NCI-H526 treated with DMSO at 0.1 percent for 48 hours (cell line): ENCODE measurements at regions not wholly inside any gene's neighbourhood (a gene's known extent, or its start where the extent isn't known, plus 50 kb on each side); places are given as distances from the start of the nearest gene placed in this dataset.

ENCODE experiments used
- DNase-seq: peaks from one replicate; lab custom pipeline; 2025; lab: John Stamatoyannopoulos, UW

DNA sequence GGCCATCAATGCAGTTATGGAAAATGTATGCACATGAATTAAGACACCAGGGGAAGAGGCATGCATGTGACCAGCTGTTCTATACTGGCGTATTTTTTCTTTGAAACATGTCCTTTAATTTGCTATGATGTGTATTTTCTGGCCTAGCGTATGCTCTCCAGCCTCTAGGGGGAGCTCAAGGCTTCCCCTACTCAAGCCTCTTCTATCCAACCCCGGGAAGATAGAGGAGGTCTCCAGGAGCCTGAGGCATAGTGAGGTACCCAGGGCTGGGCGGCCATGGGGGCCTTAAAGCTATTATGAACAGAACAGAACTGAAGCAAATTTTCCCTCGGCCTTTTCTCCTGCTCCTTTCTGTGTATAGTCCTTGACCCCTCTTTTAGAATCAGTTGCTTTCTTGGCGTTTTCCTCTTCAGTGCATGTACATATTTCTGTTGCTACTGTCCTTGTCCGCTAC is 528.9 kb downstream of the MAFB start:
- DNase-seq = peak; percentile 68

DNA sequence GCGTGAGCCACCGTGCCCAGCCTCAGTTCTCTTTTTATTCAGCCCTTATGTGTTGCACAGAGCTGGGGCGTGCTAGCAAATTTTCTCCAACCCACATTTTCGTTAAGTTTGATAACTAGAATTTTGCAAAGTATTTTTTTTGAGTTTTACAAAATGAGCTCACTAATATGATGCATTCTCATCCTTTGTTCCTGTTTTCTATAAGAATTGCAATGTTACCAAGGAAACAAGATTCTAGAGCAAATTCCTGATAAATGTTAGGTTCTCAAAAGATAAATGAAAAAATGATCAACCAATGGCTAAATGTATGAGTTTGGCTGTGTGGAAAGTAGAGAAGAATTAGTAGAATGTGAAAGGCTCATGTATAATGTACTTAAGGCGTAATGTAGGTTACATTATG is 529.8 kb downstream of the MAFB start:
- DNase-seq = no peak

DNA sequence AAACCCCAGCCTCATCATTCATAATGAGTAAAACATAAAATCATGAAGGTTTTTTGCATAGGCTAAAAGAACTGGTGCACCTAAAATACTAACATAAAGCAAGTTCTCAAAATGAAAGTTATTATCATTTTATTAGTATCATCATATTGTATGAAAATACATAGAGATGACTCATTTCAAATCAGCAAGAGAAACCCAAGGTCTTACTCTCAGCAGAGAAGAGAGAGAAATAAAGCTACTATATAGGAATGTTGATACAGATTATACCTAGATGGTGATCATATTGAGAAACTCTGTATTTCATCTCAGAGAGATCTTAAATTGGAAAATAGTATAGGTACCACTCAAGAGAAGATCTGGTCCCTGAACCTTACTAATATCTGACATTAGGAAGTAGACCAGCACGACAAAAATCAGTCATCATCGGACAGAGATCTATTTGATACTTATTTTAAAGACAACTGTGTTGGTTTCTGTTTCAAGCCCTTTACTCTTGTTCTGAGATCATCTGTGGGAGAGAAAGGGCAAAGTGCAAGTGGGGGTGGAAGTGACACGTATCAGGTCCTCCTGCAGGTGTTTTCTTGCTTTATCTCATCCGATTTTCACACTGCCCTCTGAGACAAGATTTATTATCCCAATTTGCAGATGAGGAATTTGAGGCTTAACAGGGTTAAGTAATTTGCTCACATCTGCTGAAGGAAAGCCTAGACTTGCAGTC is 532.3 kb downstream of the MAFB start:
- no peak for DNase-seq

DNA sequence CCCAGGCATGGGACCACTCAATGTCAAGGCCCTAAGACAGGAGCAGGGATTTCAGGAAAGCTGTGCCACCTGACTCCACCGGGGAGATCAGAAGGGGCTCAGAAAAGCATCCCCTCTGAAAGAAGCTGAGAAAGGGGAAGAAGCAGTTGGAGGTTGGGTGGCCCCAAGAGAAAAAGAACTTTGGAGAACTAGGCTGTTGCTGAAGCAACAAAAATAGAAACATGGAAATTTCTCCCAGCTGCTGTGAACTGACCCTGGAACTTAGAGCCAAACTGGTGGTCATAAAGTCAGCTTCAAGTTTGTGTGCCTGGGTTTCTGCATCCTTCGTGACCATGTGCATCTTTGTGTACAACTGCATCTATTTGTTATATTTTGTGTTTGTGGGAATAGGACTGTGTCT is 534.5 kb downstream of the MAFB start:
- no peak for DNase-seq

DNA sequence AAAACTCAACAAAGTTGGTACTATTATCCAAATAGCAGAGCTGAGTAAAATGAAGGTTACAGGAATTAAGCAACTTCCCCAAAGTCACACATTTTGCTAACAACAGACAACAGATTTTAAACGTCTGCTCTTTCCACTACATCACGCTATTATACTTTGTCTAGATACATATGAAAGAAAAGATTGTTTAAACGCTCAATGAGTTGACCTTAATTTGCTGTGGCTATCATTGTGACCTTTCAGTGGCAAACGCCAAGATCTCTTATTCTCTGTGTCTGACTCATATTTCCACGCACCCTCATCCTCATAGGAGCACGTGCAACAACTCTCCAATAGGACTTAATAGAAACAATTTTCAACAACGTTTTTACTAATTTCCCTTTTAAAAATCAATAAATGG is 540.1 kb downstream of the MAFB start:
- DNase-seq = no peak

DNA sequence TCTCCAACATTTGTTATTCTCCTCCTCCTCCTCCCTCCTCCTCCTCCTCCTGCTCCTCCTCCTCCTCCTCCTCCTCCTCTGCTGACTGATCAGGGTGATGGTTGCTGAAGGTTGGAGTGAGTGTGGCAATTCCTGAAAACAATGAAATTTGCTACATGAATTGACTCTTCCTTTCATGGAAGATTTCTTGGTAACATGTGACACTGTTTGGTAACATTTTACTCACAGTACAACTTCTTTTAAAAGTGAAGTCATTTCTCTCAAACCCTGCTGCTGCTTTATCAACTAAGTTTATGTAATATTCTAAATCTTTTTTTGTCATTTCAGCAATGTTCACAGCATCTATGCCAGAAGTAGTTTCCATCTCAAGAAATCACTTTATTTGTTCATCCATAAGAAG is 543.0 kb downstream of the MAFB start:
- DNase-seq = no peak

DNA sequence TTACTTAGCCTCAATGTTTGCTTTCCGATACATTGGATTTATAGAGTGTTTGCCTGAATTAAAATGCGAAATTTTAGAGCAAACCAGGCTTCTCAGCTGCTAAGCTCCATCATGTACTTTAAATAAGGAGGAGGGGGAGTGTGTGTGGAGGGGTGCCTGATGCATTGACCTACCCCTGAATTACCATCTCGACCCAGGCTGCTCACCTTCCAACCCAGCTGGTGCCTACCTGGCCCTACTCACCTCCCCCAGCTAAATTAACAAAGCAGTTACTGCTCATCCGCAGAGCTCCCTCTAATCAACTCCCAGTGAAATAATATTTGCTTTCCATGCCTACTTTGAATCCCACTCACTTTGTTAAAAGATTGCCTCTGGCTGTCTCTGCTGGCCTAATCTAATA is 544.5 kb downstream of the MAFB start:
- peak; percentile 98 for DNase-seq

DNA sequence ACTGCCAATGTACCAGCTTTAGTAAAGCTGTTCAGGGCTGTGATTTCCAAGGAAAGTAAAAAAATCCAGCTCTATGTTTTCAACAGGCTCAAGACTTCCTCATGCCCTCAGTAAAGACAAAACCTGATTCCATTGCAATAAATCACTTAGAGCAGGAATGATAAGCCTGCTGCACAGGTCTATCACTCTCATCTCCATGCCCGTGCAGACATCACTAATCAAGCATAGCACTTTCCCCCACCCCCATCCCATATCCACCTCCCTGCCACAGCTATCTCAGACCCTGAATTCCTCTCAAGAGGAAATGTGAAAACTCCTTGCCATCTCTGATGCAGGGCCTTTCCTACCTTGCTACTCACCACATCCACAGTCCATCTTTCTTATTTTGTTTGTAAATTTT is 554.9 kb downstream of the MAFB start:
- no peak for DNase-seq

DNA sequence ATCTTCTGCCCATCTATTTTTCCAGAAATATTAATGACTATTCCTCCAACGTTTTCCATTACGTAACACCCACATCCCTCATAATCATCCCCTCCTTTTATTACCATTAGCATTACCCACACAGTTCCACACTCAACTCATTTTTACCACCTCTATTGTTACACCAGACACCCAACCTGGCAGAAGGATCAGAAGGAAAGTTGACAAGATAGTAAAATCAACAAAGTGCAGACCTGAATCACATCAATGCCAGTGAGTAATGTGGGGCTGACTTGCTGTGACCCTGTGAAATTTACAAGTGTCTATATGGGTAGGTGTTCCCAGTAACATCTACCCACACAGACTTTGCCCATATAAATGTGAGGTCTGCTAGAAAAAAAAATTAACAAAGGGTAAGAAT is 568.2 kb downstream of the MAFB start:
- DNase-seq = no peak

DNA sequence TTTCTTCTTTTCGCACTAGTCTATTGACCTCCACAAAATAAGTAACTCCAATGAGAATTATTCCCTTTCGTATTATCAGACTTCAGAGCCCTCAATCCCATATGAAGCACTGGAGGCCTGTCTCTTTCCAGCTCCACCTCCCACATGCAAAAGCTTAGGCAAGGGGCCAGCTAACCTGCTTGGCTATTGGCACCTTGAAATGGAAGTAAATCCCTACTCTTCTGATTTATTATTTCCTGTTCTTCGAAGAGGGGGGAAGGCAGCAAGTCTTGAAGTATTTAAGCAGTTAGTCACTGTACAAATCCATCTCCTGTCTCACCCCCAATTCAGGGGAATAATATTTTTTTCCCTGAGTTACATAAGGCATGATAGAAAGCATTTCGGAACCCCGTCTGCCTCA is 577.8 kb downstream of the MAFB start:
- no peak for DNase-seq

DNA sequence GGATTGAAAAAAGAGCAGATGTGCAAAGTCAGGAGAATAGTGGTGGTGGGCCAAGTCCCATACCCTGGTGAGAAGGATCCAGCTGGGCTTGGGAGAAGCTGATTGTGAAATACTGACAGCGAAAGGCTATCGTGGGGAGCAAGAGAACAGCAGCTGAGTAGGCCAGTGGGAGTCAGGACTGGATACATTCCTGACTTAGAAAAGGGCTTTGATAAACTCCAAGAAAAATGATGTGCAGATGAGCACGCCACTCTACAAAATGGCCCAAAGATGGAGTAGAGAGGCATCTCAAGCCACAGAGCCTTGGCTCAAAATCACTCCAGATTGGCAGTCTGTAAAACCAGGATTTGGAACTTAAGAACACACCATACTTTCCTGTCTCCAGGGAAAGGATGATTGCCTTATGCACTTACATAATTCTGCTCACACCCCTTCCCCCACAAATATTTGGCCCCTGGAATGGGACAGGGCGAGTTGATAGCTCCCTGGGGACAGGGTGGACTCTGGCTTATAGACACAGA is 578.7 kb downstream of the MAFB start:
- DNase-seq = no peak

DNA sequence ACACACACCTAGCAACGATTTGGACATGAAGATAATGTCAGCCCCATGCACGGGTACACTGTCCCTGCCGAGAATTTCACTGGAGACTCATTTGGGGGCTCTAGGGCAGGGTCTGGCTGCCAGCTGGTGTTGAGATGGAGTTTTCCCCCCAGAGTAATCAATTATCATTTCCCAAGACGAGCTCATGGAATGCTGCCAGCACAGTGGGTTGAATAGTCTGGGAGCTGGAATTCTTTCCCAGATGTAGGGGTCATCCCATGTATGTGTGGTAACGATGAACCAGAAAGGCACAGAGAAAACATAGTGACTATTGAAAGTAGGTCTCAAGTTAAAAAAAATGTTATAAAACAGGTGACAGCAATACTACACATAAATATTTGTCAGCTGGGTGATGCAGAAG is 579.9 kb downstream of the MAFB start:
- no peak for DNase-seq

DNA sequence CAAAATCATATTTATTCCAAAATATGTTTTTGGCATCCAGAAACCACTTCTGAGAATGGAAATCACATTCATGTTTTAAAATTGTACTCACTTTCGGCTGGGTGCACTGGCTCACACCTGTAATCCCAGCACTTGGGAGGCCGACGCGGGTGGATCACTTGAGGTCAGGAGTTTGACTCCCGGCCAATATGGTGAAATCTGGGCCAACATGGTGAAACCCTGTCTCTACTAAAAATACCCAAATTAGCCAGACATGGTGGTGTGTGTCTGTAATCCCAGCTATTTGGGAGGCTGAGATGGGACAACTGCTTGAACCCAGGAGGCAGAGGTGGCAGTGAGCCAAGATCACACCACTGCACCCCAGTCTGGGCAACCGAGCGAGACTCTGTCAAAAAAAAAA is 580.7 kb downstream of the MAFB start:
- DNase-seq = no peak

DNA sequence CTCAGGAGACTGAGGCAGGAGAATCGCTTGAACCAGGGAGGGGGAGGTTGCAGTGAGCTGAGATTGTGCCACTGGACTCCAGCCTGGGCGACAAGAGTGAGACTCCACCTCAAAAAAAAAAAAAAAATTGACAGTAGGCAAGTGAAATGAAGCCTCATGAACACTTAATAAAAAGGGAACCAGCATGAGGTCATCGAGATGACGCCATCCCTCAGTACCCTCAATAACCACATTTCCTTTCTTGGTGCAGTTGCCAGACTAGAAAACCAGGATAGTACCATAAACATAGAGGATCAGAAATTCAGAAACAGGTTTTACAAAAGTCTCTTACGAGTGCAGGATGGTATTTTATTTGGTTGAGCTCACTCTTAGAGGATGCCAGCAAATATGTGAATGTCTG is 584.1 kb downstream of the MAFB start:
- no peak for DNase-seq

DNA sequence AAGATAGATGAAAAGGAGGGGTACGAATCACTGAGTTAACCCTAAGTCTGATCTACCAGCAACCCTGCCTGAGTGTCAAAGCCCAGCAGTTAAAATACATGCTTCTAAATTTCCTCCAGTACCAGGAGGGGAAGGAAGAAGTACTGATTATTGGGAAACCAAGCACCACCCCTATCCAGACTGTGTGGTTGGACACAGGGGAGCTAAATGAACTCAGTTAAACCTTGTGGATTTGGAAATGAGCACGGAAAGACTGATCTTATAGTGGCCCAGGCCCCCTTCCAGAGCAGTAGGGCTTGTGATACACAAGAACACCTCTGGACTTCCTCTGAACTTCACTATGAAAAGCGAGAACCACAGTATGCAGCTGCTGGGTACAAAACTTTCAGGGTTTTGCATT is 585.6 kb downstream of the MAFB start:
- no peak for DNase-seq

DNA sequence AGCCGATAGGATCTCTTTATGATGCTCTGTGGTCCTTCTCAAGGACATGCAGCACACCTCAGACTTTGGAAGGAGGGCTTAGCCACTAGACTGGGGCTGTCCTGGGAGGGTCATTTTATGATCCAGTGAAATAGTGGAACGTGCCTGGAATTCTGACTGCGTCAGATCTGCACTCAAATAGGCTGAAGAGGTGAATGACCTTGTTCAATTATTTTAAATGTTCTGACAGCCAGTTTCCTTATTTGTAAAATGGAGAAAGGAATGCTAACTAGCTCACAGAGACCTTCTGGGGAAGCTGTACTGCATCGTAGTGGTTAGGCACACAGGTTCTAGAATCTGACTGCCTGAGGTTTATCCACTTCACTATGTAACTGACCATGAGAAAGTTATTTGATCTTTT is 587.5 kb downstream of the MAFB start:
- no peak for DNase-seq

DNA sequence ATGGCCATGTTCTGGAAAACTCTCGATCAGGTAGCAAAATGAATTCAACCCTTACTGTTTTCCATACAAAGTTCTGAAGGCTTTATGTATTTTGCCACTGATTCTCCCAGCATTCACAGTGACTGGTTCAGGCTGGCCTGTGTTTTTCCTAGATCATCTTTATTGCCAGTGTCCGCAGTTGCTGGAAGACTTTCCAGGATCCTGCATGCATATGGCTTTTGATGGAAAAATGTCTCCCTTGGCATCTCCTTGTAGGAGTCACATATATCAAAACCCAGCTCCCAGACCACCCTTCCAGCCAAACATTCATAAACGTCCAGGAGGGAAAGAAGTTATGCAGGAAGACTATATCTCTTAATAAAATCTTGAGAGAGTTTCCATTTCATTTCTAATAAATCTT is 588.8 kb downstream of the MAFB start:
- no peak for DNase-seq

DNA sequence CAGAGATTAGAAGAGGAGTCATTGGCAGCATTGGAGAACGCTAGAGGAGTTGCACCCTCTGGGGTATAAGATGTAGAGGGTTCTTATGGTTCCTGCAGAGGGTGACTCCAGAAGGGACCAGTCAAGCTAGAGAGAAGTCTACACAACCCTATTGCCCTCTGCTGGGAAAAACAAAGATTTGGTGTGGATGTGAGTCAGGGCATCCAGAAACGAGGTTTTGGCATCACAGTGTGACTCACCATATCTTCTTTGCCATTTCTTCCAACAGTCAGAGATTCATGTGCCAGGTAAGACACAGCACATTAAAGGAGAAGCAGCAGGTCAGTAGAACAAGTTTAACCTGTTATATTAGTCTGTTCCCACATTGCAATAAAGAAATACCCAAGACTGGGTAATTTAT is 598.8 kb downstream of the MAFB start:
- DNase-seq = no peak

DNA sequence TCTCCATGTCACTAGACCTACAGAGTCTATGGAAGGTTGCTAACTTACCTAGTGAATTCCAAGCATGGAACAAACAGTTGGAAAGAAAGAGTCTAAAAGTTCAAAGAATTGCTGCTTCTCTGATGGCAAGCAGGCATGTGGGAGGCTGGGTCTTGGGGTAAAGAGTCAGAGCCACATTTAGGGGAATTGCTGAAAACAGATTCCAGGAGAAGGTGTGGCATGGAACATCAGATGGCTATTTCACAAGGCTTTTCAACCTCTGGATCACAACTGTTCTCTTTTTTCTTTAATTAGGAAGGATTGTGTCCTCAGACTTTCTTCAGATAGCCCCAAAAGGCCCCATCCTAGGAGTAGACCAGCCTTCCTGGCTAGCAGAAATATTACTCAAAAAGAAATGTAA is 601.5 kb downstream of the MAFB start:
- DNase-seq = no peak

DNA sequence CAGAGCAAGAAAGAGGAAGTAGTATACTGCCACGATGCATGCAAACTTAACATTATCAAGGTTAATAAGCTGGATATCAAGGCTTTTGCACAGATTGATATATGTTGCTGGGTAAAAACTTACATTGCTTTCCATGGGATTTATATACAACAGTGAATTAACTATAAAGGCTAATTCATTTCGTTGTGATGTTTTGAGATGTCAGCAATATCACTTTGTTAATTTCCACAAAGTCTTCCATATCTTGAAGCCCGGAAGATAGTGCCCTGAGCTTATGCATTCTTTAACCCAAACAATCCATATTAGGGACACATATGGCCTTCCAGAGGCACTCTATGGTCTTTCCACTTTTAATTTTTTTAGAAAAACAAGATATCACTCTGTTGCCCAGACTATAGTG is 603.5 kb downstream of the MAFB start:
- DNase-seq = no peak

DNA sequence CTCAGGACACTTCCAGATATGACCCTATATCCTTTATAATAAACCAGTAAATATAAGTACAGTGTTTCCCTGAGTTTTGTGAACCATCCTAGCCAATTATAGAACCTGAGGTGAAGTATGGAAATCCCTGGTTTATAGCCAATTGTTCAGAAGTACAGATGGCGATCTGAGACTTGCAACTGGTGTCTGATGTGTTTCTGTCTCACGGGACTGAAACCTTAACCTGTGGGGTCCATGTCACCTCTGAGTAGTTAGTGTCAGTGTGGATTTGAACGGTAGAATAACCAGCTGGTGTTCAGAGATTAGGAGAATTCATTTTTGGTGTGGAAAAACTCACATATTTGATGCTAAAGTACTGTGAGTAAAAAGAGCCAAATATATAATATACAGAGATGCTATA is 606.6 kb downstream of the MAFB start:
- no peak for DNase-seq

DNA sequence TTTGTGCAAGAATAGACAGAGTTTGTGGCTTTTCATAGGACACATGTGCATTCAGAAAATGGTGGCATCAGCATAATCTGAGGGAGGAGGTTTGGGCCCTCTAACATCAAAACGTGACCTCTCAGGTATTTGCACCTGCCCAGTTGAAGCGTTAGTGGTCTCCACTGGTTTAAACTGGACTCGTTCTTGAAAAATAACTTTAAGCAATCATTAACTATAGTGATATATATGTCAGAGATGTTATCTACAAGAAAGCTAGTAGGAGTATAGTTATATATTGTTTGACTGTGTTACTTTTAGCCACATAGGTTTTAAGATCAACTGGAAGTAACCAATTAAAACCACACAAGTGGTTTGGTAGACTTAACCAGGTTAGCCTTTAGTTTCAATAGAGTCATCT is 607.4 kb downstream of the MAFB start:
- no peak for DNase-seq

DNA sequence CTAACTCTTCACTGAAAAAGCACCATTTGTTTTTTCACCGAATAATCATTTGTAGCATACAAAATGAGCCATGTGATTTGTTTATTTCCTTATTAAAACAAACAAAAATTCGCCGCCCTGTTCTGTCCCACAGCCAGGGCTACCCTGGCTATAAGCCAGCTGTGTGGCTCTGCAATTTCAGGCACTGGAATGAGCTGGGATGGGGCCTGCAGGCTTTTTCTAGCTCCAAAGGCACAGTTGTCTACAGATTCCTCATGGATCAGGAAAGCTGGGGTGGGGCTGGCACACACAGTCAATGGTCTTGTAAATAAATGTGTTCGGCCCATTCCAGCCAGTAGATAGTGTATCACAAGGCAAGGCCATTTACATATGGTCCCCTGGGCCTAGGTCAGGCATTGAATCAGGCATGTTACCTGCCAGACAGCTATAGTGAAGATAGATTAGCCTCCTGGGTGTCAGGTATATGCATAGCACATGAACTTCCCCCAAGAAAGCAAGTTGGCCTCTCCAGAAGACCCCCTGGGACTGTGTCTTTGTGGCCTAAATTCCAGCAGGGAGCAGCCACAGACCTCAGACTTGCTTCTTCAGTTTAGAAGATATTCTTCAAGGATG is 608.9 kb downstream of the MAFB start:
- peak; percentile 25 for DNase-seq

DNA sequence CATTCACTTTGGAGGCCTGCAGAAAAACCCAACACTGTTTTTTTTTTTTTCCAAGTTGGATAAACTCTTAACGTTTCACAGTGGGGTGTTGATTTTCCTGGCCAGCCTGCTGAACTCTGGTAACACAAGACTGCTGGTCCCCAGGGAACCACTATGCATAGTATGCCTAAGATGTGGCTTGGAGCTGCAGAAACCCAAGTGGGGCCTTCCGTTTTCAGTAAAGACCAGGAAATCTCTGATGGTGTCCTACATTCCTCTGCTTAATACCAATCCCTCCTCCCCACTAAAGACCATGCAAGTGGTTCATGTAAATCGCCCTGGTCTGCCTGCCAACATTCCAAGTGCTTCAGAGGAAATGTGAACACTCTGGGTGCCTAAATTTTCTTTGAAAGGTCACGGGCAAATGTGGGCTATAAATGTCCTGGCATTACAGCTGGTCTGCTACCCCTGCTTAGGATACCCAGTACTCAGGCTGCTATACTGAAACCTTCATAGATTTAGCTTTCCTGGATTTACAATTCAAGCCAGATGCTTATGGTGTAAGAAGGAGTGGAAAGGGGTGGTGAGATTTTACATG is 615.4 kb downstream of the MAFB start:
- no peak for DNase-seq
